DMS 273 (cell line): ENCODE measurements at regions not wholly inside any gene's neighbourhood (a gene's known extent, or its start where the extent isn't known, plus 50 kb on each side); places are given as distances from the start of the nearest gene placed in this dataset.
A peak's percentile ranks its signal among the peaks of the same experiment; 100 is the strongest.

Experiments used
- DNase-seq: peaks from one replicate; lab custom pipeline; 2025; ENCODE audit not compliant: unreplicated experiment; lab: John Stamatoyannopoulos, UW

GRCh38 chr17:17416400-17417360 lies 60.1 kb upstream of the MED9 start:
- DNase-seq = peak; percentile 24

- peak; percentile 54 for DNase-seq
Measured at GRCh38 chr17:17417718-17418181, 59.0 kb upstream of the MED9 start.

GRCh38 chr17:17419166-17419565 lies 57.6 kb upstream of the MED9 start:
- DNase-seq = no peak

GRCh38 chr17:17419631-17420030 lies 57.2 kb upstream of the MED9 start:
- DNase-seq = peak; percentile 56

GRCh38 chr17:17420082-17420481 lies 56.7 kb upstream of the MED9 start:
- DNase-seq = peak; percentile 41

- DNase-seq = no peak
Measured at GRCh38 chr17:17420561-17421269, 56.1 kb upstream of the MED9 start.

GRCh38 chr17:17421346-17422216 lies 55.2 kb upstream of the MED9 start:
- no peak for DNase-seq

GRCh38 chr17:17422217-17422610 lies 54.6 kb upstream of the MED9 start:
- no peak for DNase-seq

- DNase-seq = no peak
Measured at GRCh38 chr17:17422641-17423040, 54.2 kb upstream of the MED9 start.

GRCh38 chr17:17423656-17424055 lies 53.1 kb upstream of the MED9 start:
- DNase-seq = no peak

- no peak for DNase-seq
Measured at GRCh38 chr17:17424552-17424951, 52.2 kb upstream of the MED9 start.

- no peak for DNase-seq
Measured at GRCh38 chr17:17425005-17425404, 51.8 kb upstream of the MED9 start.

- peak; percentile 14 for DNase-seq
Measured at GRCh38 chr17:17425591-17425990, 51.2 kb upstream of the MED9 start.

- no peak for DNase-seq
Measured at GRCh38 chr17:17426184-17426583, 50.6 kb upstream of the MED9 start.
